K562 (cell line): ENCODE measurements at regions not wholly inside any gene's neighbourhood (a gene's known extent, or its start where the extent isn't known, plus 50 kb on each side); places are given as distances from the start of the nearest gene placed in this dataset.
"Not testable (repeated sequence)": the region's sequence is repeated elsewhere in the genome, so short reads cannot be mapped to it uniquely, and the experiment has no call there.

ENCODE experiments used
- ATF7 ChIP-seq: fragments of 450-650 bp; IDR thresholded peaks from 2 replicates; pipeline ENCODE4 v1.7.1; 2014; ENCODE audit warnings: mild to moderate bottlenecking, moderate library complexity
- CHAMP1 ChIP-seq: fragments of 450-650 bp; IDR thresholded peaks from 2 replicates; pipeline ENCODE4 v1.6.1; 2016; ENCODE audit warnings: mild to moderate bottlenecking
- CTBP1 ChIP-seq: fragments of 450-650 bp; IDR thresholded peaks from 2 replicates; pipeline ENCODE4 v1.6.1; 2016; ENCODE audit warnings: borderline replicate concordance
- DMBX1 ChIP-seq: fragments of 250-450 bp; sonication (Bioruptor Pico); IDR thresholded peaks from 2 replicates; pipeline ENCODE4 v1.8.0; 2022; ENCODE audit warnings: inconsistent platforms, mild to moderate bottlenecking, moderate library complexity, borderline replicate concordance
- EHMT2 ChIP-seq: fragments of 450-650 bp; IDR thresholded peaks from 2 replicates; pipeline ENCODE4 v1.6.1; 2018; ENCODE audit warnings: antibody characterized with exemption
- EP300 ChIP-seq: IDR thresholded peaks from 2 replicates; pipeline ENCODE4 v1.6.1; 2012; ENCODE audit warnings: low read length, improper control_type of control experiment
- FOXM1 ChIP-seq, 2 experiments: fragments of 450-650 bp in 1 of 2; sonication (generic) in 1 of 2; formaldehyde crosslinking in 1 of 2; IDR thresholded peaks; 2 replicates each; pipeline versions ENCODE4 v1.6.1 to v1.9.0; 2017 to 2022; ENCODE audit warnings: low read depth in 2 of 2, mild to moderate bottlenecking in 2 of 2, missing genetic modification reagents in 1 of 2, moderate library complexity in 1 of 2
- HDAC2 ChIP-seq: fragments of 450-650 bp; IDR thresholded peaks from 2 replicates; pipeline ENCODE4 v1.6.1; 2016; ENCODE audit warnings: mild to moderate bottlenecking
- JUN ChIP-seq, 2 experiments: sonication (generic) in 1 of 2; formaldehyde crosslinking in 1 of 2; IDR thresholded peaks; 2 replicates each; pipeline versions ENCODE4 v1.6.1 to v1.8.0; 2012 to 2022; ENCODE audit warnings: borderline replicate concordance in 2 of 2, mild to moderate bottlenecking in 2 of 2, improper control_type of control experiment in 1 of 2, low read depth in 1 of 2, low read length in 1 of 2, missing genetic modification reagents in 1 of 2
- MNT ChIP-seq, 2 experiments: fragments of 450-650 bp; conservative IDR thresholded peaks; 2 replicates each; pipeline ENCODE4 v1.6.1; 2017; ENCODE audit warnings: mild to moderate bottlenecking in 2 of 2, moderate library complexity in 2 of 2
- MTA2 ChIP-seq: fragments of 450-650 bp; IDR thresholded peaks from 2 replicates; pipeline ENCODE4 v1.6.1; 2016; ENCODE audit warnings: low read depth
- NFE2 ChIP-seq: IDR thresholded peaks from 2 replicates; pipeline ENCODE4 v1.6.1; 2014; ENCODE audit warnings: antibody characterized with exemption, low read depth
- NR2C2 ChIP-seq, 2 experiments: fragments of 200-800 bp in 1 of 2; sonication (Bioruptor generic) in 1 of 2; sonication (generic) in 1 of 2; formaldehyde crosslinking in 1 of 2; IDR thresholded peaks; 2 replicates each; pipeline versions ENCODE4 v1.6.1 to v1.8.0; 2016 to 2022; ENCODE audit warnings: mild to moderate bottlenecking in 1 of 2, missing compliant biosample characterization in 1 of 2, missing genetic modification characterization in 1 of 2, missing genetic modification reagents in 1 of 2
- SOX6 ChIP-seq: fragments of 450-650 bp; IDR thresholded peaks from 2 replicates; pipeline ENCODE4 v1.6.1; 2014; ENCODE audit warnings: mild to moderate bottlenecking
- TEAD1 ChIP-seq, 2 experiments: fragments of 450-650 bp in 1 of 2; sonication (generic) in 1 of 2; formaldehyde crosslinking; IDR thresholded peaks; 2 replicates each; pipeline versions ENCODE4 v1.4.0 to v1.8.0; 2020 to 2022; ENCODE audit warnings: mild to moderate bottlenecking in 2 of 2, missing genetic modification reagents in 1 of 2
- TRIM24 ChIP-seq, 2 experiments: fragments of 450-650 bp; IDR thresholded peaks; 2 replicates each; pipeline ENCODE4 v1.6.1; 2016
- VEZF1 ChIP-seq: fragments of 200-800 bp; sonication (Bioruptor generic); IDR thresholded peaks from 2 replicates; pipeline ENCODE4 v1.6.1; 2017; ENCODE audit warnings: missing genetic modification characterization, missing compliant biosample characterization
- ZEB2 ChIP-seq: fragments of 450-650 bp; IDR thresholded peaks from 2 replicates; pipeline ENCODE4 v1.6.1; 2016
- ZNF766 ChIP-seq: fragments of 200-800 bp; sonication (Bioruptor generic); conservative IDR thresholded peaks from 2 replicates; pipeline ENCODE4 v1.6.1; 2016; ENCODE audit warnings: missing genetic modification characterization, missing compliant biosample characterization
- TF ChIP-seq, protein P1 (sequence below): fragments of 450-650 bp; IDR thresholded peaks from 2 replicates; pipeline ENCODE4 v1.7.1; 2018; ENCODE audit warnings: mild to moderate bottlenecking, low read depth; ENCODE audit not compliant: partially characterized antibody

GRCh38 chr1:90811444-90811950 lies 94.4 kb upstream of the BARHL2 start (continued):
- TF ChIP-seq ZEB2 = peak; percentile 70
- TF ChIP-seq DMBX1 (CRISPR knock-in tag) = peak; percentile 51; the same call in 1 of the 2 replicates
- TF ChIP-seq MNT (conservative IDR thresholded peaks at IDR 0.05) = peak in 1 of 2 experiments; percentile 60; a peak in 1 of 4 replicates
- peak; percentile 90 for TF ChIP-seq EHMT2
- TF ChIP-seq EP300 = peak; percentile 95
- TF ChIP-seq NFE2 = peak; percentile 40
- TF ChIP-seq TEAD1 (CRISPR knock-in tag; IDR thresholded peaks at IDR 0.05) = peak in 1 of 2 experiments; percentile 63; a peak in 1 of 4 replicates
- TF ChIP-seq CHAMP1 = peak; percentile 90
- TF ChIP-seq JUN (IDR thresholded peaks at IDR 0.05; ENCODE audit: borderline replicate concordance, low read depth, low read length) = 0 out of 2 replicates have a peak, but pooled peaks have one; percentile 13
- not testable (repeated sequence) for TF ChIP-seq JUN (CRISPR knock-in tag; IDR thresholded peaks at IDR 0.05; ENCODE audit: borderline replicate concordance); FOXM1 (CRISPR knock-in tag; IDR thresholded peaks at IDR 0.05; ENCODE audit: low read depth); NR2C2 (CRISPR knock-in tag; IDR thresholded peaks at IDR 0.05)
- TF ChIP-seq ZNF766 (CRISPR knock-in tag) = peak; percentile 77; the same call in 1 of the 2 replicates
- TF ChIP-seq ATF7 = peak; percentile 70; the same call in 1 of the 2 replicates
- TF ChIP-seq, protein P1, sequence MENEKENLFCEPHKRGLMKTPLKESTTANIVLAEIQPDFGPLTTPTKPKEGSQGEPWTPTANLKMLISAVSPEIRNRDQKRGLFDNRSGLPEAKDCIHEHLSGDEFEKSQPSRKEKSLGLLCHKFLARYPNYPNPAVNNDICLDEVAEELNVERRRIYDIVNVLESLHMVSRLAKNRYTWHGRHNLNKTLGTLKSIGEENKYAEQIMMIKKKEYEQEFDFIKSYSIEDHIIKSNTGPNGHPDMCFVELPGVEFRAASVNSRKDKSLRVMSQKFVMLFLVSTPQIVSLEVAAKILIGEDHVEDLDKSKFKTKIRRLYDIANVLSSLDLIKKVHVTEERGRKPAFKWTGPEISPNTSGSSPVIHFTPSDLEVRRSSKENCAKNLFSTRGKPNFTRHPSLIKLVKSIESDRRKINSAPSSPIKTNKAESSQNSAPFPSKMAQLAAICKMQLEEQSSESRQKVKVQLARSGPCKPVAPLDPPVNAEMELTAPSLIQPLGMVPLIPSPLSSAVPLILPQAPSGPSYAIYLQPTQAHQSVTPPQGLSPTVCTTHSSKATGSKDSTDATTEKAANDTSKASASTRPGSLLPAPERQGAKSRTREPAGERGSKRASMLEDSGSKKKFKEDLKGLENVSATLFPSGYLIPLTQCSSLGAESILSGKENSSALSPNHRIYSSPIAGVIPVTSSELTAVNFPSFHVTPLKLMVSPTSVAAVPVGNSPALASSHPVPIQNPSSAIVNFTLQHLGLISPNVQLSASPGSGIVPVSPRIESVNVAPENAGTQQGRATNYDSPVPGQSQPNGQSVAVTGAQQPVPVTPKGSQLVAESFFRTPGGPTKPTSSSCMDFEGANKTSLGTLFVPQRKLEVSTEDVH = peak; percentile 33
- peak; percentile 83 for TF ChIP-seq MTA2
- peak; percentile 95 for TF ChIP-seq HDAC2
- peak; percentile 93 for TF ChIP-seq FOXM1 (IDR thresholded peaks at IDR 0.05; ENCODE audit: low read depth)
- peak; percentile 23; the same call in 1 of the 2 replicates for TF ChIP-seq NR2C2 (tag; IDR thresholded peaks at IDR 0.05)
- TF ChIP-seq TRIM24 (IDR thresholded peaks at IDR 0.05) = peak; percentile 91 to 95
- TF ChIP-seq SOX6 = peak; percentile 86
- peak; percentile 96 for TF ChIP-seq CTBP1
- peak; percentile 43 for TF ChIP-seq VEZF1 (CRISPR knock-in tag)
